GM19455 (cell line): ENCODE measurements at regions not wholly inside any gene's neighbourhood (a gene's known extent, or its start where the extent isn't known, plus 50 kb on each side); places are given as distances from the start of the nearest gene placed in this dataset.

Experiments
- ATAC-seq: cut with Tn5 transposase; IDR thresholded peaks from one replicate; pipeline ENCODE4 v1.9.1; 2021; ENCODE audit not compliant: unreplicated experiment

DNA sequence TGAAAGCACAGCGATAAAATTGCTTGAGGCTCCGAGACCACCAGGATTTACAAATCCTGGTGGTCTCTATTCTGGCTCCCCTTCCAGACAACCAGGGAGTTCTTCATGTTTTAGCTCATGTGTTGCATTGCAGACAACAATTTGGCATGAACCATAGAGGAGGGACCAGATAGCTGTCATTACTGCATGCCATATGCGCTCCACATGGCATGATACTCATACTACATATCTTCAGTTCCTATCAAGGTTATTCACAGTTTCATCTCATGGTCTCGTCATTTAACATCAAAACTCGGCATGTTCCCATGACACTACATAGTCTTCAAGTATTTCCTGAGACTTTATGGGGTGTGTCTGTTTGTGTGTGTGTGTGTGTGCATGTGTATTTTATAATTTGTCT lies 220.3 kb downstream of the OR13H1 start:
- ATAC-seq, result no peak

DNA sequence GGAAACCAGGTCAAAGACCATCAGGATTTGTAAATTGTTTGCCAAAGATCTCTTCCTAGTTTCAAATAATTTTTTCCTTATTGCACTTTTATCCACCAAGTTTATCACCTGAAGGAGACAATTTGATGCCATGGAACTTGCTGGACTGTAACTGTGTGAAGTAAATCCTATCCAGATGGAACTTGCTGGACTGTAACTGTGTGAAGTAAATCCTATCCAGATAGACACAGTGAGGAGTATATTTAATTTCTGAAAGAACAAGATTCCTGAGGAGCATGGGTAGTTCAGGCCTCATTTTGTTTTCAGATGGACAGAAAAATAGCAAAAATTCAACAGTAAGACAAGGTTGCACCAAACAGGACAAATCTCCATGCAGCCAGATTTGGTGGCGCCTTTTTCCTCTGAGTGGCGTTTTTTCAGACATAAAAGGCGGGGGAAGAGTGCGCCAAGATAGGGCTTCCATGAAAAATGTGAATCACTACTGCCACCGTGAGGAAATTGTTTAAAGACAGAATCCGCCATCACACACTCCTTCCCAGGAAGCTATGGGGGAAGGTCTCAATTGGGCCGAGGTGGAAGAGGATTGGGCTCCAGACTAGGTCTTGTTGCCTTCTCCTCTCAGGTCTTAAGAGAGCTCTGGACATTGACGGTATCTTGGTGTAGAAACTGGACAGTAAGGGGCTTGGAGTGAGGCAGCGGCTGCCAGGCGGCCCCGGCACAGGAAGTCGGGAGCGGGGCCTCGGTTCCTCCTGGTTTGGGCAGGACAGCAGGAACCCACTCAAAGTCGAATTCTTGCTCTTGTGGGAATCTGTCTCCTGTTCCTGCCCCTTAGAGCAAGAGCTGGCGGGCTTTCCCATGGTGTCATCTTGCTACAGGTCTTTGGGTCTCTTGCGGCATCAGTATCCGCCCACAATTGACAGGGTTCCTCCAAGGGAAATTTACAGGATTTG lies 234.7 kb downstream of the OR13H1 start:
- no peak for ATAC-seq

DNA sequence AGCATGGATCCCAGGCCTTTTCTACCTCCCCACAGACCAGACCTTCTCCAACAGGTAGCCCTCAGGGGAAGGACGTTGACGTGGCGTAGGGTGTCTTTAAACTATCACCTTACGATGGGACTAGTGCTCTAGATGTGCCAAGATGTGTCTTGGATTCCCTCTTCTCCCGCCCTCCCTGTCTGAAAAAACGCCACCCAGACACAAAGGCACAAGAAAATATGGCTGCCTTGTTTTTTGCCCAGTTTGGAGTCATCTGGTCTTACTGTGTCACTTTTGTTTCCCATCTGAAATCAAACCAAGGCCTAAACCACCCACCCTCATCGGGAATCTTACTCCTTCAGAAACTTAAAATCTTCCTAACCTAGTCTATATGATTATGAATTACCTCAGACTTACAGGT lies 235.4 kb downstream of the OR13H1 start:
- no peak for ATAC-seq

DNA sequence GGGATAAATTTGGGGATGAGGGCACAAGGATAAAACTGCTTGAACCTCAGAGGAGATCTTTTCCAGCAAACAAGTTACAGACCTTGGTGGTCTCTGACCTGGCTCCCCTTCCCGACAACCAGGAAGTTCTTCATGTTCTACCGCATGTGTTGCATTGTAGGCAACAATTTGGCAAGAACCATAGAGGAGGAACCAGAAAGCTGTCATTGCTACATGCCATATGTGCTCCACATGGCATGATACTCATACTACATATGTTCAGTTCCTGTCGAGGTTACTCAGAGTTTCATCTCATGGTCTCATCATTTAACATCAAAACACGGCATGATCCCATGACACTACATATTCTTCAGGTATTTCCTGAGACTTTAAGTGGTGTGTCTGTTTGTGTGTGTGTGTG lies 235.9 kb downstream of the OR13H1 start:
- no peak for ATAC-seq

DNA sequence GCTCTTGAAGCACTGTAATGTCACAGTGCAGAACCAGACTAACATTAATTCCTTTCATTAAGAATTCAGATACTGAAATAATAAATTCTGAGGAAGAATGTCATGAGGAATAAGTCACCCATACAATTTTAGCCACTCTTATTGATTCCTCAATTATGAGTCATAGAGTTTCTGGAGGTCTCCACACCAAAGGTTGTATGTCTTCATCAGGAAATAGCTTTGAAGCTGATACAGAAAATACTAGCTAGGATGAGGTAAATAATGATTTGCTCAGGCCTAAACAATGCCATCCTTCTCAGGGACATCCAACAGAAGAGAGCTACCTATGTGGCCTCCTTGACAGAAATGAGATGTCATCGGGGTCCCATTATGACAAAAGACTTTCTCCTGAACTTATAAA lies 238.8 kb downstream of the OR13H1 start:
- no peak for ATAC-seq

DNA sequence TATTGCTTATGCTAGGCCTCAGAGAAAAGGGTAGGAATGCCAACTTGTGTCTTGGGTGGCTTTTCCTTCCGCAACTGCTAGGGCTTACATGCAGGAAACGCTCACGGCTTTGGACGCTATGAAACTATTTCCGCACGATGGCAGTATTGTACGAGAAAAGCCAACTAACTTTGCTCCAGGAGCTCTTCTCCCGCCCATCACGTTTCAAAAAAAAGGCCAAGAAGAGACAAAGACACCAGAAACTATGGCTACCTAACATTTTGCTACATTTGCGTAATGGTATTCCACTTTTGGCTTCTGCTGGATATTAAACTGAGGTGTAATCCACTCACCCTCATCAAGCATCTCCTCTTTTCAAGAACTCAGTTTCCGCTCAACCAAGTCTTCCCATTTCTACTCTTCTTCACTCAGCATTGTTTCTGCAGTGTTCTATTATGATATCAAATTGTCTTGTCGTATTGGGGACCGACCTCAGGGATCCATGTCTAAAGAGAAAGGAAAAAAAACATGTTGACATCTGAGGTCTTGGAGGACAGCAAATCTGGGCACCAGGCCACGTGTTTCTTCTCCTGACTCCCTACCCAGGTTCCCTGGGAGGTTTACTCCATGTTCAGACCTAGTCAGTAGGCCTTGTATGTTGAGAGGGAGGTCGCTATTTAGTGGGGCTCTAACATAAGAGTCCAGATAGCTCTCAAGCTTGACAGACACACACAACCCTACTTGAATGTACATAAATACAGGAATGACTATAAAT lies 239.4 kb upstream of the STK26 start:
- no peak for ATAC-seq

DNA sequence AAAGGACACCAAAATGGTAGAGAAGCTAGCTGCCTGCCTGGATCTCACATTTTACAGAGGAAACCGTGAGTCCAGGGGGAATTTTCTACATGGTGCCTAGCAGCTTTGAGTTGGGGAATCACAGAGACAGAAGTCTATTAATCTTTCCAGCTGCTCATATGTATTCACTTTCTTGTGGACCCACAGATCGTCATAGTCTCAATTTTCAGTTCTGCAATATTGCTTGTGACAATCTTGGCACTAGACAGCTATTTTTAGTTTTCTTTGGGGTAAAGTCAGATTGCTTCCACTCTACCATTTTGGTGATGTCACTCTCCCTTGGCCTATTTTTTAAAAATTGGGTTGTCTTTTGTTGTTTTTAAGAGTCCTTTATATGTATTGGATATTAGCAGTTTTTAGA lies 233.4 kb upstream of the STK26 start:
- ATAC-seq, result no peak

DNA sequence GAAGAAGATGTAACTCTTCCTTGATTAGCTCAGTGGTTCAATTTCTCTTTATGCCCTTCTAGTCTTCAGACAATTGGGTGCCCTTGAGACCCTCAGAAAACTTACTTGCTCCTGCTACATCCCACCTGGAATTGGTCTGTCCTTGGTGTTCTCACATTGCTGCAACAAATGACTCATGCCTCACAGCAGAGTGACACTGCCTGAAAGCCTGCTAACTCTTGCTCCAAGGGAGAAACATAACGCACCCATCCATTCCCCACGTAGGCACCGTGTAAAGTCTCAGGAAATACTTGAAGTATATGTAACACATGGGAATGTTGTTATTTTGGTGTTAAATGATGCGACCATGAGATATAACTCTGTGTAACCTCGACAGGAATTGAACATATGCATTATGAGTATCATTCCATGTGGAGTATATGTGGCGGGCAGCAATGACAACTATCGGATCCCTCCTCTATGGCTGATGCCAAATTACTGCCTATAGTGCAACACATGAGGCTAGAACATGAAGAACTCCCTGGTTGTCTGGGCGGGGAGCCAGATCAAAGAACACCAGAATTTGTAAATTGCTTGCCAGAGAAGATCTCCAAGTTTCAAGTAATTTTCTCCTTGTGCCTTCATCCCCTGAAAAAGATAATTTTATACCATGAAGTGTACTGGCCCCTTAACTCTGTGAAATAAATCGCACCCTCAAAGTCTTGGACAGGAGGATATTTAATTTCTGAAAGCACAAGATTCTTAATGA lies 231.3 kb upstream of the STK26 start:
- no peak for ATAC-seq

DNA sequence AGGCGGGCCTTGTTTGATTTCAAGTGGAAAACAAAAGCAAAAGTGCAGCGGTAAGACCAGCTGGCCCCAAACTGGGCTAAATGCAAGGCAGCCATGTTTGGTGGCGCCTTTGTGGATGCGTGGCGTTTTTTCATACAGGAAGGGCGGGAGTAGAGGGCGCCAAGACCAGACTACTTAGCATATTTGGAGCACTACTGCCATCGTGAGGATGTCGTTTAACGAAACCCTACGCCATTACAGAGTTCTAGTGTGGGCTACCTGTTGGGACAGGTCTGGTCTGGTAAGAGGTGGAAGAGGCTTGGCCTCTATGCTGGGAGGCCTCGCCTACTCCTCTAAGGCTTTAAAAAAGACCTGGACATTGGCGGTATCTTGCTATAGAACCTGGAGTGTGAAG lies 230.7 kb upstream of the STK26 start:
- ATAC-seq, result no peak

DNA sequence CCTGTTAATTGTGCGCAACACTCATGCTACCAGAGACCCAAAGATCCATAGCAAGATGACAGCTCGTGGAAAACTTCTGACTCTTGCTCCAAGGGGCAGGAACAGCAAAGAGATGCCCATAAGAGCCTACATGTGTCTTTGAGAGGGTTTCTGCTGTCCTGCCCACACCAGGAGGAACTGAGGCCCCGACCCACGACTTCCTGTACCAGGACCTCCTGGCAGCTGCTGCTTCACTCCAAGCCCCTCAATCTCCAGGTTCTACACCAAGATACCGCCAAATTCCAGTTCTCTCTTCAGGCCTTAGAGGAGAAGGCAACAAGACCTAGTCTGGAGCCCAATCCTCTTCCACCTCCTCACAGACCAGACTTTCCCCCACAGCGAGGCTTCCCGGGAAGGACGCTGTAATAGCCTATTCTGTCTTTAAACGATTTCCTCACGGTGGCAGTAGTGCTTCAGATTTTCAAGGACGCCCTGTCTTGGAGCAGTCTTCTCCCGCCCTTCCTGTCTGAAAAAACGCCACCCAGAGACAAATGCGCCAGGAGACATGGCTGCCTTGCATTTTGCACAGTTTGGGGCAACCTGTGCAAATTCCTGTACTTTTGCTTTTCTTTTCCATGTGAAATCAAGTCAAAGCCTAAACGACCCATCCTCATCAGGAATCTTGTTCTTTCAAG lies 230.2 kb upstream of the STK26 start:
- ATAC-seq, result no peak

DNA sequence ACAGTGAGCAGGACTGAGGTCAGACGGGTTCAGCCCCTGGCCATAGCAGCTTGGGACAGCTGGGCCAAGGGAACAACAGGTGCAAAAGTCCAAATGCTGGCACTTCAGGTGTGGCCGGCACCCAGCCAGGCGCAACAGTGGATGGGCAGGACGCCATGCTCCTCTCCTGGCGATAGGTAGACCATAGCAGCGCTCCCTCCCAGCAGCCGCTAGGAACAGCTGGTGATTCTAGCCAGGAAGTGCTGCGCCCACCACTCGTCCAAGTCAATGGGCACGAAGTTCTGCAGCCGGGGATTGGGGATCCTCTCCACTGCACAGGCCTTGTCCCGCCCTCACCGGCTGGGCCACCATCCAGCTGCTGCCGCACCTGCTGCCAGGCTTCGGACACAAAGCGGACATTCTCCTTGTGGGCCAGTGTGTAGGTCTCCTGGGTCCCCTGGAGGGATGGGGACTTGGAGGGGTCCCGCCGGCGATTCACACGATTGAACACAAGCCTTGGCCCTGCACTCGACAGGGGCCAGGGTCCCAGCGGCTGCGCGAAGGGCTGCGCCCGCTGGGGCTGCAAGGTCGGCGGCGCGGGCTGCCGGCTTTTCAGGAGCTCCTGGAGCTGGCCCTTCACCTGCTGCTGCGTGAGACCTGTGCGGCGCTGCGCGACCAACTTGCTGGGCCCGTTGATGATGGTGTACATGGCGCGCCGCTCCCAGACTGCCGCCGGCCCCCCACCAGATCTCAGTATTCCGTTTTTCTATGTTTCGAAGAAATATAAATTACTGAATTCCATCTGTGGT lies 227.5 kb upstream of the STK26 start:
- no peak for ATAC-seq

DNA sequence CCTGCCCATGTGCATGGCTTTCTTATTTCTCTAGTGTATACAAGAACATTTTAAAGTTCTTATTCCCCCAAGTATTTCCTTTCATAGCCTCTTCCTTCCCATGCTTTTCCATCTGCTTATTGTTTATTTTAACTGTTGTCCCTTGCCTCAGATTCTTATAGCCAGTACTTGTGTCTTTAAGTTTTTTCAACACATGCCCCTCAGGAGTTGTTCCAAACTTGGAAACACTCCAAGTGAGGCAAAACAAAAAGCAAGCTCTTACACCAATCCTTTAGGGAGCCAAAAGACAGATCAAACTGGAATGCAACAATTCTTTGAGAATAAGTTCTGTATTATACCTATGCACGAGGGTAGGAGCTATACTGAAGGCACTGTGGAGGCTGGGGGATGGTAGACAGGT lies 222.0 kb upstream of the STK26 start:
- no peak for ATAC-seq

DNA sequence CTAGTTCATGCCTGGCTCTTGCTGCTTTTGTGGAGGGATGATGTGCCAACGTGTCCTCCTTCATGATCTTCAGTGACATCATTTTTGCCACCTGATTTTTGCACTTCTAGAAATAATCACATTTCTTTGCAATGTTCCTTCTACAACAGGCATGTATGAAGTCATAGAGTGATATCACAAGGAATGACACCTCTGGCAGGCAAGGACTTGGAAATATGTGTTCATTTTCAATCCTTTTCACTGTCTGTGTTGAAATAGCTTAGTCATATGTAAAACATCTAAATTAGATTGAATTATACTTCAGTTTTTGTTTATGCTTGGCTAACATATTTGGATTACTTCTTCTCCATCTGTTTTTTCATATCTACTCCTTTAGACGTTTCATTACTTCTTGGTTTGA lies 221.2 kb upstream of the STK26 start:
- no peak for ATAC-seq

DNA sequence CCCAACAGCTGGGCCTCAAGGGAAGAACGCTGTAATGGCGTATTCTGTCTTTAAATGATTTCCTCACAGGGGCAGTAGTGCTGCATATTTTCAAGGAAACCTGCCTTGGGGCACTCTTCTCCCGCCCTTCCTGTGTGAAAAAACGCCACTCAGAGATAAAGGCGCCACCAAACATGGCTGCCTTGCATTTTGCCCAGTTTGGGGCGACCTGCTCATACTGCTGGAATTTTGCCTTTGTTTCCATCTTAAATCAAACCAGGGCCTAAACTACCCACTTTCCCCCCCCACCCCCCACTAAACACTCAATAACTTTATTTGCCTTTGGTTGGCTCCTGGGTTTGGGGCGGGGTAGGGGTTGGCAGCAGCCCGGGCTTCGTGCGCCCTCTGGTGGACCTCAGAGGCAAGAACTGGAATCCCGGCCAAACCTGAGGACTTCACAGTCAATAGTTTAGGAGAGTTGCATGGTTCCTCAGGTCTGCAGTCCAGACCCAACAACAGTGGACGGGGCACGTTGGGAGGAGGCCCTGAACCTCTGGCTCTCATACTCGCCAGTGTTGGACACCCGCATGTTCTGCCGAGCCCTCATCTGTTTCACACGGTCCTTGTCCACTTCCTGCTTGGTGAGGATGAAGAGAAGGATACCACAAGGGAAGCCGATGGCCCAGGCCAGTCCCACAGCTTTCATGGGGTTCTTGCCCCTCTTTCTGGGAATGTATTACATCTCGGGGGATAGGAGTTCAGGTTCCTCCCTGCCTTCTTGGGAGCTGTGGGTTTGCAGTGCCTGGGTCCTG lies 220.1 kb upstream of the STK26 start:
- no peak for ATAC-seq

DNA sequence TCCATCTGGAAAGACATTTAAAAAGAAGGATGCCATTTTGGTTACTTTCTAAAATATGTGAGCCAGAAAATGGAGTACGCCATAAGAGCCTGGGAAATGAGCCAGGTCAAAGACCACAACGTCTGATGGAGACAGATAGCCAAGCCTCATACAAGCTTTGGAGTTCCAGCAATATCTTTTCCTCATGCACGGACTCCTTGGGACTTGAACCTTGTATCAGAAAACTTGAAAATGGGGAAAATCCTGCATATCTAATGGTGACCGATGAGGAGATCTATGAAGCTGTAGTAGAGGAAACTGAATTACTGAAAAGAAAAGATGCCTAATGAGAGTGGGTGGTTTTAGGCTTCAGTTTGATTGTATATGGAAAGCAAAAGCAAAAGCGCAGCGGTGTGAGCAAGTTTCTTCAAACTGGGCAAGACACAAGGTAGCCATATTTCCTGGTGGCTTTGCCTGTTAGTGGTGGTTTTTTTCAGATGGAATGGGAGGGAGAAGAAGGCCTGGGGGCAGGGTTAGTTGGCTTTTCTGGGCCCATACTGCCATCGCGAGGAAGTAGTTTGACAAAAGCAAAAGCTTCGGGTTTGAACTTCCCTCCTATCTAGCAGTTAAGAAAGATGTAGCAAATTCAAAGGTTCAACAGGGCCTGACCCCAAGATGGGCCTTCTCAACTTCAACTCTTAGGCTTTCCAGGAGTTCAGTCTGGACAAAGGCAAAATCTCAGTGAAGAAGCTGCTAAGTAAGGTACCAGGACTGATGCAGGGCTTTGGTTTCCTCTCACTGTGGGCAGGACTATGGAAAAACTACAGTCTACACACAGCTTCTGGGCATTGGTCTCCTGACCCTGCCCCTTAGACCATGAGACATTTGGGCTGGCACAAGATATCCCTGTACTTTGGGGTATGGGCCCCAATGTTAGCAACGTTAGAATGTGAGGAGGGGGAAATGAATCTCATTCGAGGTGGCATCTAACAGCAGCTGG lies 210.0 kb upstream of the STK26 start:
- ATAC-seq, result peak; percentile 71

DNA sequence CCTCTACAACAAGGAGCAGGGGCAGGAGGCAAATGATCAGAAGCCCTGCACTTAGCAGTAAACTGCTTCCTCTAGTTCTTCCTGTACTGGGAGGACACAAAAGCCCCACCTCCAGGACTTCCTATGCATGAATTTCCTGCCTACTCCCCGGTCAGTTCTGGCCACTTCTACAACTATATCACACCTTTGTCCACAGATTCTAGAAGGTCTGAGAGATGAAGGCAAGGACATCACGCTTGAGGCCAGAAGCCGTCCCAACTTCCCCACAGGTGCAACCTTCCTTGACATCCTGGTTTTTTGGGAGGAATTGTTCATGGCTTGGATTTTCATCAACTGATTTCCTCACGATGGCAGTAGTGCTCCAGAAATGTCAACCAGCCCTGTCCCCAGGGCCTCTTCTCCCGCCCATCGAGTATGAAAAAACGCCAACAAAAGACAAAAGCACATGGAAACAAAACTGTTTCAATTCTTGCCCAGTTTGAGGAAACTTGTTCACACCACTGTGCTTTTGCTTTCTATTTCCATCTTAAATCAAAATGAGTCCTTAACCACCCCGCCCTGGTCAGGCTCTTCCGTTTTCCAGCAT lies 206.5 kb upstream of the STK26 start:
- no peak for ATAC-seq

DNA sequence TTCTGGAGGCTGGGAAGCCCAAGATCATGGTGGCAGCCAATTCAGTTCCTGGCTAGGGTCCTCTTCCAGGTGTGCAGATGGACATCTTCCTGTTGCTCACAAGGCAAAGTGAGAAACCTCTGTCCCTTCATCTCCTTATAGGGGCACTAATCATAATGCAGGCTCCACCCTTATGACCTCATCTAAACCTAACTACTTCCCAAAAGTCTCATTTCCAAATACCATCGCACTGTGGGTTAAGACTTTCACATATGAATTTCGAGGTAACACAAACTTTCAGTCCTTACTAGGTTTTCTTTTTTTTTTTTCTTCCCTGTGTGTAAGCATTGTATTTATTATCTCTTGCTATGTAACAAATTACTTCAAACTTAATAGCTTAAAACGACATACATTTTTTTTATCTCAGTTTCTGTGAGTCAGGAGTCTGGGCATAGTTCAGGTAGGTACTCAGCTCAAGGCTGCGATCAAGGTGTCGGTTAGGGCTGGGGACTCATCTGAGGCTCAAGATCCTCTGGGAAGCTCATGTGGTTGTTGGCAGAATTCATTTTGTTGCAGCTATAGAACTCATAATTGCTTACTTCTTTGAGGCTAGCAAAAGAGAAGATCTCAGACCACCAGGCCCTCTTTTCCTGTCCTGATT lies 204.7 kb upstream of the STK26 start:
- ATAC-seq, result no peak
